GM19239 (cell line): ENCODE measurements at regions not wholly inside any gene's neighbourhood (a gene's known extent, or its start where the extent isn't known, plus 50 kb on each side); places are given as distances from the start of the nearest gene placed in this dataset.
"Not testable (repeated sequence)": the region's sequence is repeated elsewhere in the genome, so short reads cannot be mapped to it uniquely, and the experiment has no call there.

Experiments used
- DNase-seq: peaks from one replicate; pipeline ENCODE4 v3.0.0; 2011; ENCODE audit warnings: low spot score; ENCODE audit not compliant: insufficient read length
- FAIRE-seq: peaks from 2 replicates; lab custom pipeline; 2011; peaks lifted over from hg19 to GRCh38; lab: Jason Lieb, UNC

GRCh38 chr20:22690000-22690399 lies 105.6 kb upstream of the FOXA2 start:
- DNase-seq (no peak), FAIRE-seq (no peak)

GRCh38 chr20:22690616-22691179 lies 106.3 kb upstream of the FOXA2 start:
- DNase-seq (no peak), FAIRE-seq (no peak)

GRCh38 chr20:22691369-22692118 lies 107.2 kb upstream of the FOXA2 start:
- FAIRE-seq (peak; percentile 8), DNase-seq (peak; percentile 43)

GRCh38 chr20:22692119-22692475 lies 107.7 kb upstream of the FOXA2 start:
- DNase-seq (no peak), FAIRE-seq (no peak)

- DNase-seq, FAIRE-seq: not testable (repeated sequence)
Measured at GRCh38 chr20:22692620-22693019, 108.2 kb upstream of the FOXA2 start.

- FAIRE-seq (no peak), DNase-seq (no peak)
Measured at GRCh38 chr20:22696759-22697158, 112.4 kb upstream of the FOXA2 start.

- DNase-seq = no peak
Measured at GRCh38 chr20:22698259-22698842, 114.0 kb upstream of the FOXA2 start.

GRCh38 chr20:22699396-22699795 lies 115.0 kb upstream of the FOXA2 start:
- FAIRE-seq (no peak), DNase-seq (no peak)

More at GRCh38 chr20:22698259-22698842, 114.0 kb upstream of the FOXA2 start:
- no peak for FAIRE-seq

- FAIRE-seq (no peak), DNase-seq (no peak)
Measured at GRCh38 chr20:22700367-22700766, 116.0 kb upstream of the FOXA2 start.

- FAIRE-seq (no peak), DNase-seq (no peak)
Measured at GRCh38 chr20:22701679-22702308, 117.4 kb upstream of the FOXA2 start.

- DNase-seq (no peak), FAIRE-seq (no peak)
Measured at GRCh38 chr20:22703843-22704242, 119.5 kb upstream of the FOXA2 start.

- no peak for DNase-seq
- no peak for FAIRE-seq
Measured at GRCh38 chr20:22711971-22712755, 127.8 kb upstream of the FOXA2 start.

- FAIRE-seq (no peak), DNase-seq (no peak)
Measured at GRCh38 chr20:22716821-22717351, 132.5 kb upstream of the FOXA2 start.

GRCh38 chr20:22717466-22717865 lies 133.1 kb upstream of the FOXA2 start:
- FAIRE-seq (no peak), DNase-seq (no peak)

GRCh38 chr20:22719167-22719591 lies 134.8 kb upstream of the FOXA2 start:
- FAIRE-seq = no peak
- DNase-seq = no peak

- DNase-seq = no peak
- no peak for FAIRE-seq
Measured at GRCh38 chr20:22720206-22720605, 135.8 kb upstream of the FOXA2 start.

- FAIRE-seq (no peak), DNase-seq (no peak)
Measured at GRCh38 chr20:22722811-22723210, 138.4 kb upstream of the FOXA2 start.

GRCh38 chr20:22723659-22724058 lies 139.3 kb upstream of the FOXA2 start:
- DNase-seq = no peak
- no peak for FAIRE-seq

GRCh38 chr20:22728146-22728745 lies 143.9 kb upstream of the FOXA2 start:
- no peak for DNase-seq
- no peak for FAIRE-seq

GRCh38 chr20:22729180-22729579 lies 144.8 kb upstream of the FOXA2 start:
- FAIRE-seq (no peak), DNase-seq (no peak)
